Dendritic cell treated with granulocyte-macrophage colony-stimulating factor and Interleukin-4, amounts not matched to agents 40 ng/mL and 50 ng/mL, for 4 days (primary cell): ENCODE measurements at regions not wholly inside any gene's neighbourhood (a gene's known extent, or its start where the extent isn't known, plus 50 kb on each side); places are given as distances from the start of the nearest gene placed in this dataset.

ENCODE experiments used
- H3K27ac Mint-ChIP-seq: one replicate; pipeline ENCODE4 v1.8.0; 2022; ENCODE audit warnings: mild to moderate bottlenecking, mixed read lengths
- H3K27me3 Mint-ChIP-seq: one replicate; pipeline ENCODE4 v1.8.0; 2022; ENCODE audit warnings: mild to moderate bottlenecking, mixed read lengths
- H3K36me3 Mint-ChIP-seq: one replicate; pipeline ENCODE4 v1.8.0; 2022; ENCODE audit warnings: low read depth, mixed read lengths
- H3K4me1 Mint-ChIP-seq: one replicate; pipeline ENCODE4 v1.8.0; 2022; ENCODE audit warnings: low read depth, mixed read lengths
- H3K4me3 Mint-ChIP-seq: one replicate; pipeline ENCODE4 v1.8.0; 2022; ENCODE audit warnings: mild to moderate bottlenecking, moderate library complexity, mixed read lengths
- H3K9me3 Mint-ChIP-seq: one replicate; pipeline ENCODE4 v1.8.0; 2022; ENCODE audit warnings: mixed read lengths
- intact Hi-C: fragments of 100-400 bp; cut with micrococcal nuclease; formaldehyde crosslinking; loops from one replicate; pipeline ENCODE4 v1.15.0; 2022

GRCh38 chr17:79141578-79142355 lies 67.1 kb downstream of the ENGASE start:
- H3K9me3 Mint-ChIP-seq = peaks cover 11% of the 10 kb centered on the region
- peaks cover 18% of the 10 kb centered on the region for H3K27me3 Mint-ChIP-seq
- intact Hi-C loops = no loop called here
- H3K36me3 Mint-ChIP-seq = no peaks in the 10 kb centered on the region
- no peak overlapping the region for H3K4me3 Mint-ChIP-seq
- no peaks in the 10 kb centered on the region for H3K4me1 Mint-ChIP-seq
- H3K27ac Mint-ChIP-seq = no peak overlapping the region

- intact Hi-C loops = no loop called here
- Mint-ChIP-seq H3K4me3 (no peak overlapping the region), H3K27me3 (peaks cover 18% of the 10 kb centered on the region), H3K4me1 (no peaks in the 10 kb centered on the region), H3K9me3 (peaks cover 11% of the 10 kb centered on the region), H3K27ac (no peak overlapping the region), H3K36me3 (no peaks in the 10 kb centered on the region)
Measured at GRCh38 chr17:79138826-79139225, 64.2 kb downstream of the ENGASE start.

GRCh38 chr17:79137789-79138165 lies 63.2 kb downstream of the ENGASE start:
- H3K36me3 Mint-ChIP-seq = no peaks in the 10 kb centered on the region
- H3K27me3 Mint-ChIP-seq = peaks cover 18% of the 10 kb centered on the region
- no peak overlapping the region for H3K27ac Mint-ChIP-seq
- no peak overlapping the region for H3K4me3 Mint-ChIP-seq
- H3K4me1 Mint-ChIP-seq = no peaks in the 10 kb centered on the region
- intact Hi-C loops = no loop called here
- peaks cover 11% of the 10 kb centered on the region for H3K9me3 Mint-ChIP-seq

- peaks cover 18% of the 10 kb centered on the region for H3K27me3 Mint-ChIP-seq
Measured at GRCh38 chr17:79137015-79137788, 62.6 kb downstream of the ENGASE start.

GRCh38 chr17:79136596-79136995 lies 62.0 kb downstream of the ENGASE start:
- H3K27me3 Mint-ChIP-seq = peaks cover 15% of the 10 kb centered on the region
- no peaks in the 10 kb centered on the region for H3K36me3 Mint-ChIP-seq
- H3K4me1 Mint-ChIP-seq = no peaks in the 10 kb centered on the region
- H3K4me3 Mint-ChIP-seq = no peak overlapping the region
- intact Hi-C loops = no loop called here
- no peak overlapping the region for H3K27ac Mint-ChIP-seq
- H3K9me3 Mint-ChIP-seq = peaks cover 11% of the 10 kb centered on the region

More at GRCh38 chr17:79137015-79137788, 62.6 kb downstream of the ENGASE start:
- Mint-ChIP-seq H3K4me3 (no peak overlapping the region), H3K9me3 (peaks cover 11% of the 10 kb centered on the region), H3K27ac (no peak overlapping the region), H3K4me1 (no peaks in the 10 kb centered on the region), H3K36me3 (no peaks in the 10 kb centered on the region)
- intact Hi-C loops = no loop called here
